MM.1S (cell line): ENCODE measurements at regions not wholly inside any gene's neighbourhood (a gene's known extent, or its start where the extent isn't known, plus 50 kb on each side); places are given as distances from the start of the nearest gene placed in this dataset.

ENCODE experiments used
- DNase-seq: peaks from one replicate; pipeline ENCODE4 v3.0.0-alpha.2; 2015
- H2AFZ ChIP-seq: fragments of 300-600 bp; sonication (generic); 2 replicates; pipeline ENCODE4 v1.6.0; 2016; ENCODE audit warnings: antibody characterized with exemption, low read length
- H3F3A ChIP-seq: fragments of 300-600 bp; sonication (generic); 2 replicates; pipeline ENCODE4 v1.6.1; 2016; ENCODE audit warnings: mild to moderate bottlenecking, antibody characterized with exemption, low read length, moderate library complexity, mixed read lengths; ENCODE audit not compliant: insufficient read depth
- H3K27ac ChIP-seq: fragments of 300-600 bp; sonication (generic); 2 replicates; pipeline ENCODE4 v1.5.1; 2016; ENCODE audit warnings: mild to moderate bottlenecking, low read length
- H3K27me3 ChIP-seq: fragments of 300-600 bp; sonication (generic); replicated peaks from 2 replicates; pipeline ENCODE4 v1.6.0; 2016; ENCODE audit warnings: low read length; ENCODE audit not compliant: insufficient read depth
- H3K36me3 ChIP-seq: fragments of 300-600 bp; sonication (generic); replicated peaks from 2 replicates; pipeline ENCODE4 v1.6.1; 2016; ENCODE audit warnings: mild to moderate bottlenecking, low read length, mixed read lengths; ENCODE audit not compliant: insufficient read depth
- H3K4me1 ChIP-seq: fragments of 300-600 bp; sonication (generic); 2 replicates; pipeline ENCODE4 v1.6.1; 2016; ENCODE audit warnings: low read length, mixed read lengths
- H3K4me2 ChIP-seq: fragments of 300-600 bp; sonication (generic); 2 replicates; pipeline ENCODE4 v1.6.0; 2016; ENCODE audit warnings: low read depth, low read length
- H3K4me3 ChIP-seq: fragments of 300-600 bp; sonication (generic); 2 replicates; pipeline ENCODE4 v1.5.1; 2016; ENCODE audit warnings: low read length, mixed read lengths
- H3K79me2 ChIP-seq: fragments of 300-600 bp; sonication (generic); 2 replicates; pipeline ENCODE4 v1.6.1; 2016; ENCODE audit warnings: mixed run types, low read length, mixed read lengths
- H3K9ac ChIP-seq: fragments of 300-600 bp; sonication (generic); 2 replicates; pipeline ENCODE4 v1.6.1; 2016; ENCODE audit warnings: low read length, mixed read lengths
- H3K9me2 ChIP-seq: fragments of 300-600 bp; sonication (generic); replicated peaks from 2 replicates; pipeline ENCODE4 v1.6.1; 2016; ENCODE audit warnings: mild to moderate bottlenecking, low read length, mixed read lengths; ENCODE audit not compliant: insufficient read depth
- H3K9me3 ChIP-seq: fragments of 300-600 bp; sonication (generic); replicated peaks from 2 replicates; pipeline ENCODE4 v1.6.1; 2016; ENCODE audit warnings: mild to moderate bottlenecking, low read length, mixed read lengths; ENCODE audit not compliant: insufficient read depth
- H4K20me1 ChIP-seq: fragments of 300-600 bp; sonication (generic); 2 replicates; pipeline ENCODE4 v1.6.1; 2016; ENCODE audit warnings: mild to moderate bottlenecking, low read length, moderate library complexity, mixed read lengths; ENCODE audit not compliant: insufficient read depth
- EZH2 ChIP-seq: fragments of 300-600 bp; sonication (generic); optimal IDR thresholded peaks from 2 replicates; pipeline ENCODE3; 2017; ENCODE audit warnings: low read depth, mild to moderate bottlenecking, antibody characterized with exemption, low read length, mixed read lengths
- EZH2phosphoT487 ChIP-seq: fragments of 300-600 bp; sonication (generic); IDR thresholded peaks from 2 replicates; pipeline ENCODE4 v1.6.1; 2018; ENCODE audit warnings: antibody characterized with exemption, low read length
- TF ChIP-seq, protein P1 (sequence below): fragments of 300-600 bp; sonication (generic); IDR thresholded peaks from 2 replicates; pipeline ENCODE4 v1.5.1; 2016; ENCODE audit warnings: antibody characterized with exemption, low read length, mixed read lengths

DNA sequence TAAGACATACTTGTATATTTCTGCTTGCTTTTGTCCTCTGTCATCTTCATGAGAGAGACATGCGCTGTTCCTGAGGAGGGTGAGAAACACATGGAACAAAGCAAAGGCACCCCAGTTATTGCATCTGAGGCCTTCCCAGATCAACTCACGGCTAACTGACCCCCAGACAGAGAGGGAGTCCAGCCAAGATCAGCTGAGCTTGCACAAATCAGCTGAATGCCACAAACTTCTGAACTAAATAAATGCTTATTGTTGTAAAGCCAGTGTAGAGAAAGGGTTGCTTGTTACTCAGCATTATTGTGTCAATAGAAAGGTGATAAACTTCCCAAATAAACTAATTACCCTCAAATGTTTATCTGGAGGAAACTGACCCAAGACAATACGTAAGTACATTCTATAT is 163.8 kb downstream of the BTC start:
- no peak for DNase-seq
- Histone ChIP-seq H3K4me2 (no peak overlapping the region), H3K79me2 (no peaks in the 10 kb centered on the region), H3K4me1 (peaks cover 12% of the 10 kb centered on the region), H3K9me2 (no peaks in the 10 kb centered on the region), H3K9me3 (no peaks in the 10 kb centered on the region), H3K27me3 (no peaks in the 10 kb centered on the region), H3K27ac (no peak overlapping the region), H3K36me3 (no peaks in the 10 kb centered on the region), H3F3A (peaks cover 4% of the 10 kb centered on the region; the same call in 1 of the 2 replicates), H3K4me3 (no peak overlapping the region), H2AFZ (no peak overlapping the region), H4K20me1 (no peaks in the 10 kb centered on the region), H3K9ac (no peak overlapping the region)
- TF ChIP-seq, protein P1, sequence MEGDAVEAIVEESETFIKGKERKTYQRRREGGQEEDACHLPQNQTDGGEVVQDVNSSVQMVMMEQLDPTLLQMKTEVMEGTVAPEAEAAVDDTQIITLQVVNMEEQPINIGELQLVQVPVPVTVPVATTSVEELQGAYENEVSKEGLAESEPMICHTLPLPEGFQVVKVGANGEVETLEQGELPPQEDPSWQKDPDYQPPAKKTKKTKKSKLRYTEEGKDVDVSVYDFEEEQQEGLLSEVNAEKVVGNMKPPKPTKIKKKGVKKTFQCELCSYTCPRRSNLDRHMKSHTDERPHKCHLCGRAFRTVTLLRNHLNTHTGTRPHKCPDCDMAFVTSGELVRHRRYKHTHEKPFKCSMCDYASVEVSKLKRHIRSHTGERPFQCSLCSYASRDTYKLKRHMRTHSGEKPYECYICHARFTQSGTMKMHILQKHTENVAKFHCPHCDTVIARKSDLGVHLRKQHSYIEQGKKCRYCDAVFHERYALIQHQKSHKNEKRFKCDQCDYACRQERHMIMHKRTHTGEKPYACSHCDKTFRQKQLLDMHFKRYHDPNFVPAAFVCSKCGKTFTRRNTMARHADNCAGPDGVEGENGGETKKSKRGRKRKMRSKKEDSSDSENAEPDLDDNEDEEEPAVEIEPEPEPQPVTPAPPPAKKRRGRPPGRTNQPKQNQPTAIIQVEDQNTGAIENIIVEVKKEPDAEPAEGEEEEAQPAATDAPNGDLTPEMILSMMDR = no peak
- TF ChIP-seq EZH2phosphoT487 = no peak

GRCh38 chr4:74631338-74631737 is 163.0 kb downstream of the BTC start:
- Histone ChIP-seq H3K79me2 (no peaks in the 10 kb centered on the region), H3K9ac (no peak overlapping the region), H4K20me1 (no peaks in the 10 kb centered on the region), H3K27me3 (no peaks in the 10 kb centered on the region), H3K9me3 (no peaks in the 10 kb centered on the region), H2AFZ (no peak overlapping the region), H3K4me1 (peaks cover 4% of the 10 kb centered on the region), H3K4me2 (no peak overlapping the region), H3K27ac (no peak overlapping the region), H3K9me2 (no peaks in the 10 kb centered on the region), H3K36me3 (no peaks in the 10 kb centered on the region), H3F3A (no peaks in the 10 kb centered on the region), H3K4me3 (no peak overlapping the region)
- DNase-seq = no peak
- TF ChIP-seq, protein P1 = no peak
- no peak for TF ChIP-seq EZH2phosphoT487
- no peak for TF ChIP-seq EZH2

- Histone ChIP-seq H3K4me1 (no peaks in the 10 kb centered on the region), H3K79me2 (no peaks in the 10 kb centered on the region), H3K27ac (no peak overlapping the region), H3K9me2 (no peaks in the 10 kb centered on the region), H3F3A (no peaks in the 10 kb centered on the region), H2AFZ (no peak overlapping the region), H3K4me3 (no peak overlapping the region), H4K20me1 (no peaks in the 10 kb centered on the region), H3K27me3 (no peaks in the 10 kb centered on the region), H3K9ac (no peak overlapping the region), H3K9me3 (no peaks in the 10 kb centered on the region), H3K4me2 (no peak overlapping the region), H3K36me3 (no peaks in the 10 kb centered on the region)
- TF ChIP-seq EZH2phosphoT487 = no peak
- TF ChIP-seq, protein P1 = no peak
- TF ChIP-seq EZH2 = no peak
- no peak for DNase-seq
Measured at GRCh38 chr4:74631988-74632387, 162.3 kb downstream of the BTC start.

DNA sequence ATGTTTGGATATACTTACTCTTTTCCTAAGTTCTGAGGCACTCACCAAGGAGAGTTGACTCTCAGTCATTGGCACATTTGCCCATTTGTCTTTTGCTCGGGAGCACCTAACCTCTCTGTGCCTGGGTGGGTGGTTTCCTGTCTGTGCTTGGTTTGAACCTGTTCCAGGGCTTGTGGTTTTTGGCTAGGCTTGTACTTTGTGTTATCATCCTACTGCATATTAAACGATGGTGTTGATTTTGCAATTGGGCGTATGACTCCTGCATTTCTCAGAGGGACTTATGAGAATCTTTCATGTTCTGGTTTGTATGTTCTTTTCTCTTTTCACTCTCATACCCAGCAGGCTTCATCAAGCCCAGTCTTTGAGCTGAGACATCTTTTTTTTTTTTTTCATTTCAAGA is 161.7 kb downstream of the BTC start:
- TF ChIP-seq EZH2 (no peak), EZH2phosphoT487 (no peak)
- TF ChIP-seq, protein P1 = no peak
- Histone ChIP-seq H3K79me2 (no peaks in the 10 kb centered on the region), H3K27ac (no peak overlapping the region), H4K20me1 (no peaks in the 10 kb centered on the region), H3K9ac (no peak overlapping the region), H3K9me2 (no peaks in the 10 kb centered on the region), H3K4me1 (no peaks in the 10 kb centered on the region), H3K36me3 (no peaks in the 10 kb centered on the region), H3K4me2 (no peak overlapping the region), H3K4me3 (no peak overlapping the region), H3K27me3 (no peaks in the 10 kb centered on the region), H2AFZ (no peak overlapping the region), H3F3A (no peaks in the 10 kb centered on the region), H3K9me3 (no peaks in the 10 kb centered on the region)
- DNase-seq = no peak
